ENCODE measurements at regions not wholly inside any gene's neighbourhood (a gene's known extent, or its start where the extent isn't known, plus 50 kb on each side); places are given as distances from the start of the nearest gene placed in this dataset.

DNA sequence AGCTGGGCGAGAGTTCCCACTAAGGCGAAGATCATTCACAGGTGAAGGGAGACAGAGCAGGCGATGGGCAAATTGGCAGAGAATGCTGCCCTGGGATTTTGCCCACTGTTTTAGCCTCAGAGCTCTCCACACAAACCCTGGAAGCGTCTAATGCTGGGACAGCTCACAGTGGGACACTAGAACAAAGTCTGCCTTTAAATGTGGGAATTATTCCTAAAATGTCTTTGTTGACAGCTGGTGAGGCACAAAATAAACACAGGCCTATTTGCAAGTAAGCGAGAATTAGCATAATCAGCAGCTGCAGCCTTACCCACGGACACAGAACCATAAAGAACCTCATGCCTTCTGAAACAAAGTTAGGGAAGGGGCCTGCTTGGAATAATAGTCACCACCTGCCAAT, 824.5 kb downstream of the AACS start:
- TF ChIP-seq, protein P1, sequence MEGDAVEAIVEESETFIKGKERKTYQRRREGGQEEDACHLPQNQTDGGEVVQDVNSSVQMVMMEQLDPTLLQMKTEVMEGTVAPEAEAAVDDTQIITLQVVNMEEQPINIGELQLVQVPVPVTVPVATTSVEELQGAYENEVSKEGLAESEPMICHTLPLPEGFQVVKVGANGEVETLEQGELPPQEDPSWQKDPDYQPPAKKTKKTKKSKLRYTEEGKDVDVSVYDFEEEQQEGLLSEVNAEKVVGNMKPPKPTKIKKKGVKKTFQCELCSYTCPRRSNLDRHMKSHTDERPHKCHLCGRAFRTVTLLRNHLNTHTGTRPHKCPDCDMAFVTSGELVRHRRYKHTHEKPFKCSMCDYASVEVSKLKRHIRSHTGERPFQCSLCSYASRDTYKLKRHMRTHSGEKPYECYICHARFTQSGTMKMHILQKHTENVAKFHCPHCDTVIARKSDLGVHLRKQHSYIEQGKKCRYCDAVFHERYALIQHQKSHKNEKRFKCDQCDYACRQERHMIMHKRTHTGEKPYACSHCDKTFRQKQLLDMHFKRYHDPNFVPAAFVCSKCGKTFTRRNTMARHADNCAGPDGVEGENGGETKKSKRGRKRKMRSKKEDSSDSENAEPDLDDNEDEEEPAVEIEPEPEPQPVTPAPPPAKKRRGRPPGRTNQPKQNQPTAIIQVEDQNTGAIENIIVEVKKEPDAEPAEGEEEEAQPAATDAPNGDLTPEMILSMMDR (IDR thresholded peaks at IDR 0.05): no peak
- TF ChIP-seq POLR2AphosphoS5 (IDR thresholded peaks at IDR 0.05): no peak

Data from prostate gland (tissue), 2 donors.